NCI-H446 (cell line): ENCODE measurements at regions not wholly inside any gene's neighbourhood (a gene's known extent, or its start where the extent isn't known, plus 50 kb on each side); places are given as distances from the start of the nearest gene placed in this dataset.
"Not testable (repeated sequence)": the region's sequence is repeated elsewhere in the genome, so short reads cannot be mapped to it uniquely, and the experiment has no call there.

Source experiments
- DNase-seq, 2 experiments: peaks; one replicate each; lab custom pipeline; 2025; lab: John Stamatoyannopoulos, UW

GRCh38 chr2:146697307-146697706 is 1147.5 kb upstream of the ACVR2A start:
- DNase-seq = no peak

DNA sequence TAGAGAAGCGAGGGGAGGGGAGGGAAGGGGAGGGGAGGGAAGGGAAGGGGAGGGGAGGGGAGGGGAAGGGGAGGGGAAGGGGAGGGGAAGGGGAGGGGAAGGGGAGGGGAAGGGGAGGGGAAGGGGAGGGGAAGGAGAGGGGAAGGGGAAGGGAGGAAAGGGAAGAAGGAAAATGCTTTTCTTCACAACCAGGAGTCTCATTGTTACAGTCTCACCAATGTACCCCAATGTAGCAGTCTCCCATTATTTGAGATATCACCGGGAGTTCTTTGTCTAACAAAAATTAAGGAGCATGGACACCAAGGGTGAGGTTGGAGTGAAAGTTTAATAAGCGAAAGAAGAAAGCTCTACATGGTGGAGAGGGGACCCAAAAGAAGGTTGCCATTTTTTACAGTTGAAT is 1148.0 kb upstream of the ACVR2A start:
- not testable (repeated sequence) for DNase-seq

DNA sequence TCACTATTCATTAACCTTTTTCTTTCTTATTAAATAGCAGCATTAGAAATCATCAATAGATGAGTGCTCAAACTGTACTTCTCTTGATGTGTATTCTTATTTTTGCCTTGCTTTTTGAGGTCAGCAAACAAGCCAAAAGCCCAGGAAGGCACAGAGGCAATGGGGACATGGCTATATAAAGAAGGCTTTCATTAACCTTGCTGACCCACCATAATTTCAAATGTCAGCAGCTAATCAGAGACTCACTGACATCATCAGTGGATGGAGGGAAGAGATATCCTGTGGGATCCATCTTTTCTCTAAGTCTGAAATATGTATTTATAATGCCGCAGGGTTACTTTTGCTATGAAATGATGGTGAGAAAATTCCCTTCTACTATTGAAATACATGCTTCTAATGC is 1162.8 kb upstream of the ACVR2A start:
- DNase-seq = no peak

DNA sequence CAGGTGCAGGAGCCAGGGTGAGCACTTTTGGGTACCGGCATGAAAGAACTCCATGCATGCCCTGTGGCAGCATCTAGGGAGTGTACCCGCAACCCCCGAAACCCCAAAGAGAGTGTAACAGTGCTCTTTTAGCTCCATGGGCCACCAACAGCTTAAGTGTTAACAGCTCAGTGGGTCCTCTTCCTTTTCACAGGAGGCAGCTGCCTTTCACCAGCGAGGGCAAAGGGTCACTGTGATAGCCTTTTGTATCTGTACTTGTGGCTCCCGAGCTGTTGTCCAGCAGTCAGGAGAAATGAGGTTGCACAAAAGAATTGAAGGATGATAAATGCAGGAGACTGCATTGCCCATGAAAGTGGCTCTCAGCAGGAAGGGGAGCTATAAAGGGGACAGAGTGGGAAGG is 1166.3 kb upstream of the ACVR2A start:
- DNase-seq = no peak

DNA sequence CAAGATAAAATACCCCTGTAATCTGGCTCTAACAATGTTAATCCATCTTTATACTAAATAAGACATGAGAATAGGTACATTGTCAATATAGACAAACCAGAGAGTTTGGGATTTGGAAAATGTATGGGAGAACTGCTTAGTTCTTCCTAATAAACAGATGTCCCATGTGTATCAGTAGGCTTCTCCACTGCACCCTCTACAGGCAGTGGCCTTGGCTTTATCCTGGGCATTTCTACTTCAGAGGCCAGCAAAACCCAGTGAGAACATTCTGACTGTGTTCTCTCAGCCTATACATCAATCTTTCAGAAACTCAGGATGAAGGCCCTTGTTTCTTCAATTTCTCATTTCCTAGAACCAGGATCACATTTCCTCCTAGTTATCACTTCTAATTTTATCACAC is 1167.5 kb upstream of the ACVR2A start:
- DNase-seq = no peak

GRCh38 chr2:146669735-146670134 is 1175.1 kb upstream of the ACVR2A start:
- DNase-seq = no peak

DNA sequence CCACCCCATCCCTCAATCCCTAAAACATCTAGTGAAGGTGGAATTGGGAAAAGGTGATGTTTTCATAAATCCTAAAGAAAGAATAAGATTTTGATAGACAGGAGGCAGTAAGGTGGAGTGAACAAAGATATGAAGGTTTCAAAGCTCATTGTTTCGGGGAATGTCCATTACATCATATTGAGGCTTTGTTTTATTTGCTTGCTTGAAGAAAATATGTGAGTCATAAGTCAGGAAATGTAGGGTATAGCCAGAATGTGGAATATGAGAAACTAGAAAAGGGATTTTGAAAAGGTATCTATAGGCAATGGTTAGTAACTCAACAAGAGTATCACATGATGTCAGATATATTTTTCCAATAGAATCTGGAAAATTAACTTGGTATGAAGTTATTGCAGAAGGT is 1178.5 kb upstream of the ACVR2A start:
- no peak for DNase-seq

DNA sequence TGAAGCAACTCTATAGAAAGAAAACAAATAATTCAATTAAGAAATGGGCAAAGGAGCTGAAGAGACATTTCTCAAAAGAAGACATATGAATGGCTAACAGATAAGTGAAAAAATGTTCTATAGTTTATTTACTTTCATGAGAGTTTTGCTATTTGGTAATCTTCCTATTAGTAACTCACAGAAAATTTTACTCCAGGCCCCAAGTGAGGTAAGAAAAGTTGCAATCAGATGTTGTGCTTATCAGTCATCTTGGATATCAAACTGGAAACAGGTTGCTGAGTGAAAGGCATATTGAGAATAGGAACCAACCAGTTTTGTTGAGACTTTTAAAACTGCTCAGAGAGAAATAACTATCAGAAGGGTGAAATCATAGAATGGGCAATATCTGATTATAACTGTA is 1179.0 kb upstream of the ACVR2A start:
- no peak for DNase-seq

DNA sequence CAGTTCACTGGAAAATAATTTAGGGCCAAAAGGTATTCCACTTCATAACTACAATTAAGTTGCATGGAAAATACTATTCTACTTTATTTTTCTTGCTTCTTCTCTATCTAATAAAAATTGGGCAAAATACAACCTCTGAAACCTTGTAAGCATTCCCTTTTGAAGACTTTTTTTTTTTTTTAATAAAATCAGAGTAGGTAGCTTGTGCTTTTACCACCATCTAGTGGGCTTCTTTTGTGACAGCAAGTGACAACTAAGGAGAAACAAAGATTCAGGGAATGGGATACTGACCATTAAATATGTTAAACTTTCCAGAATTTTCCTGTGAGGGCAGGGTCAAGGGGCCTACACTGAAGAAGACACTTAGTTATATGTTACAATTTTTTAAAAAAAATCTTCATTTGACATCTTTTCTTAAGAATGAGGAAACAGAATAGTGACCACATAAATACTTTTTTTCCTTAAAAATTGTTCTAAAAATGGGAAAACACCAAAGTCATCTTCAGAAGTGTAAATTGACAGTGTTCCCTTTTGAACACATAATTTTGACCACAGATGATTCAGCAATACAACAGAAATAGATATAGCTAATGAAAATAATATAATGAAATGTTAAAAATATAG is 1183.2 kb upstream of the ACVR2A start:
- peak; percentile 51 to 58 for DNase-seq

GRCh38 chr2:146659976-146660375 is 1184.9 kb upstream of the ACVR2A start:
- no peak for DNase-seq

- no peak for DNase-seq
Observed at GRCh38 chr2:146652311-146652710, 1192.5 kb upstream of the ACVR2A start.

DNA sequence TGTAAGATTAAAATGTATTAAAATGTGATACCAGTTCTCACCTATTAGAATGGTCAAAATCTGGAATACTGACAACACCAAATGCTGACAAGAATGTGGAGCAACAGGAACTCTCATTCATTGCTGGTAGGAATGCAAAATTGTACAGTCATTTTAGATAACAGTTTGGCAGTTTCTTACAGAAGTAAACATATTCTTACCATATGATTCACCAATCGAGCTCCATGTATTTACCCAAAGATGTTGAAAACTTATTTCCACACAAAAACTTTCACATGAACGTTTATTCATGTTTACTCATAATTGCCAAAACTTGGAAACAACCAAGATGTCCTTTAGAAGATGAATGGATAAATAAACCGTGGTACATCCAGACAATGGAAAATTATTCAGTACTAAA is 1193.5 kb upstream of the ACVR2A start:
- no peak for DNase-seq

DNA sequence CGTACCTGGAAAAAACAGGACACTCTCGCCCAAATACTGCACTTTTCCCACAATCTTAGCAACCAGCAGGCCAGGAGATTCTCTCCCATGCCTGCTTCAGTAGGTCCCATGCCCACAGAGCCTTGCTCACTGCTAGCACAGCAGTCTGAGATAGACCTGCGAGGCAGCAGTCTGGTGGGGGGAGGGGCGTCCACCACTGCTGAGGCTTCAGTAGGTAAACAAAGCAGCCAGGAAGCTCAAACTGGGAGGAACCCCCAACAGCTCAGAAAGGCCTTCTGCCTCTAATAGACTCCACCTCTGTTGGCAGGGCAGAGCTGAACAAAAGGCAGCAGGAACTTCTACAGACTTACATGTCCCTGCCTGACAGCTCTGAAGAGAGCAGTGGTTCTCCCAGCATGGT is 1202.8 kb upstream of the ACVR2A start:
- no peak for DNase-seq

DNA sequence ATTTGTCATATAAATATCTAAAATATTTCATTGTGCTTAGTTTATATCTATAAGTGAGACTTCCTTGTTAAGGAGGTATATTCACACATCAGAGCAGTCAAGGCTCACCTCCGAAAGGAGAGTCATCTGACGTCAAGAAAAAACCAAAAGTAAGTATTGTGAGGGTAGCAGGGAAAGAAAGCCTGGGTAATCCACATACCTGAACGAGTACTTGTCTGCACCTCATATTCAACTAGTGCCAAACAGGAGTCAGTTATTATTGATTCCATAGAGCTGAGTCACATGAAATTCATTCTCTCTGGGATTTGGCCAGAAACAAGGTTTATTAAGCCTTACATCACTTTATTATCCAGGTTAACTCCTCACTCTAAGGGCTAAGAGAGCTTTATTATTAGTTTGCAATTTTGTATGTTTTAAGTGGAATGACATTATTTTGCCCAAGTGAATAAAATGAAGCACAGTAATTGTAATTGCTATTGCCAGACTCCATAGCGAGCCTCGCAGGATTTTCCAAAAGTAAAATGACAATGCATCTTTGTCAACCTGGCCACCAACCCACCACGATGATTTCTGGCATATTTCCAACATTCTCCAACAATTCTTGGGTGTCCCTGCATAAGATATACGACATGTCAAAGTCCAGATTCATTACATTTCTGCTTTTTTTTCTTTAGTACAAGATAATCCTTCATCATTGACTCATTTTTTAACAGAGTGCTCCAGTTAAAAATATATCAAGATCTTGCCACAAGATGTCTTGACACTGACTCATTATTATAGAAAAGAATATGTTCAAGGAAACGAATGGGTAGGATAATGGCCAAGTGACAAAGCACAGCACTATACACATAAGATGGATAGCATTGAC is 1210.4 kb upstream of the ACVR2A start:
- DNase-seq = no peak

- DNase-seq = no peak
Observed at GRCh38 chr2:146633159-146633558, 1211.7 kb upstream of the ACVR2A start.

DNA sequence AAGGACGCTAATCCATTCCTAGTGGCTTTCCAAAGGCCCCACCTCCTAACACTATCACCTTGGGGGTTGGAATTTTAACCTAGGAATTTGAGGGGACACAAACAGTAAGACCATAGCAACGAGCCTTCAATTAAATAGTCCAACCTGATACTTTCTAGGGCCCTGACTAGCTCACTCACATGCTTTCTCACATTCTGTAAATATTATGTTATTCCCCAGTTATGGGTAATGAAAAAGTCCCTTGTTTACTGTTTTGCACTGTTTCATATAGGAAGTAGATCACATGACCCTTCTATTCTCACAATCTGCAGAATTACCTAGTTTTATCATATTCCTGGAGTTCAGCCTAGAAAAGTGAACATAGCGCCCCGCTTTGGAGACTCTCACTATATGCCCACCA is 1212.1 kb upstream of the ACVR2A start:
- no peak for DNase-seq

DNA sequence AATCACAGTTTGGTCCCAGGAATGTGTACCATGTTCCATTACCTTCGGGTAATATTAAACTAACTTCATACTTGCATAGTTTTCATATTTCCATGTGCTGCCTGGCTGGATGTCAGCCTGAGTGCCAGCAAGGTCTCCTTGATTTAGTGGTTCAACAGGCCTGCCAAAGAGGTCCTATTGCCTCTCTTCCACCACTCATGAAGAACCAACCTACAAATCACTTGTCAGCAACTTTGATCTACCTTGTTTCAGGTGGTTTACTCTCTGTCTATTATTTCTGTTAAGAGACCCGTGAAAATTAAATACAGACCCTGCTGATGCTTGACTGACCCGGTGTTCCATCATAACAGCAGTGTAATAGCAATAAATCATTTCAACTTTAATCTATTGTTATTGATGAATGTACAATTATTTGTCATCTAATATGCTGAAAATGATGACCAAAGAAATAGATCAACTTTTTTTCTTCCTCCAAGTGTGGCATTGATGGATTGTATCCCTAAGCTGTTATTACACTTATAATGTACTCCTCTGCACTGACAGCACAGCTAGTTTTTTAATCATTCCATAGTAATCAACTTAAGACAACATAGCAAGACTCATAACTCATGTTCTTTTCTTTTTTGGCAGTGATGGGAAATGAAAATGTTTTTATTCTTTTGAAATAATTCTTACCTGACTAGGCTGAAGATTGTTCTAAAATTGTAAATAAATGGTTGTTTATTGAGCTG is 1220.2 kb upstream of the ACVR2A start:
- DNase-seq = no peak

DNA sequence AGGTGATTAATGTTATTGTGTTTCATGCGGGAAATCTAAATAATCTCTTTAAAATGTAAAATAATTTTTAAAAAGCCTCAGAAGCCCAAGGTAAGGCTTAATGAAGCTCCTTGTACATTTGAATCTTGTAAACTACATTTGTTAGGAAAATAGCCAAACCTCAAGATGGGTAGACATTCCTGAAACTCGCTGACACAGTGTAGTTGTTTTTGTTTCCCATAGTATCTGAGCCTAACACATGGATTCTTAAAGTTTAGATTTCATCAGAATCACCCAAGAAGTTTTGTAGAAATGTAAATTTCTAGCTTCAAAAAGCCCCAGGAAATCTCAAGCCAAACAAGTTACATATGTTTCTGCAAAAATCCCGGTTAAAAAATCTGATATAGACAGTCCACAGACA is 1221.1 kb upstream of the ACVR2A start:
- no peak for DNase-seq

DNA sequence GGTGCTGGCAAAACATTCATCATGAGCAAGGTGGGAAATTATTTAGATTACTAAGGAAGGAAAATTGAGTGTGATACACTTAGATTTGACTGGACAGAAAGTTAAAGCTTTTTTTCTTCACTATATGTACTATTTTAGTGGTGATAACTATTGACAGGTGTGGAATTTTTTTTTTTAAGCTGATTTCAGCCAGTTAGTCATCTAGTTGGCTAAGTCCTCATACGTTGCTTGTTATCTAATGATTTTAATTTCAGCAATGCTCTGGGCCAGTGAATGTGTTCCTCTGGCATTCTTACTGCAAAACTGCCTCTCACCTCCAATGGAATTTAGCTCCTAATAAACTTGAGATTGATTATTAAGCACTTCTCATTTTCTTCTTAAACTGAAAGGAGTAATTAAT is 1223.2 kb upstream of the ACVR2A start:
- no peak for DNase-seq

GRCh38 chr2:146615778-146616177 is 1229.1 kb upstream of the ACVR2A start:
- DNase-seq = no peak

- no peak for DNase-seq
Observed at GRCh38 chr2:146608490-146608889, 1236.3 kb upstream of the ACVR2A start.

- no peak for DNase-seq
Observed at GRCh38 chr2:146604521-146604920, 1240.3 kb upstream of the ACVR2A start.

DNA sequence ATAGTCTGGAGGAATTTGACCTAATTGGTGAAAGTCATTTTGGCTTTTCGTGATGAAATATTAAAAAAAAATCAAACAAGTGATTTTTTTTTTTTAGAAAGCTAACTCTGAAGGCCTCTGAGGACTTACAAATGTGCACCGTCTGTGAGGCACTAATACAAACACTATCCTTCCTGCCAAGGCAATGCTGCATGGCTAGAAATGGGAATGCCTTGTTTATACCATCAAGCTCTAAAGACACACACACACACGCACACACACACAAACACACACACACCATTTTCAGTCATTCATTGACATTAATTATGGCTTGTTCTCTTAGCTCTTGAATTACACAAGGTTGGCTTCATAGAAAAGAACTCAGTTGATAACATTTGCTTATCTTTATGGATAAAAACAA is 1242.0 kb upstream of the ACVR2A start:
- no peak for DNase-seq
